Karpas-422 (cell line): ENCODE measurements at regions not wholly inside any gene's neighbourhood (a gene's known extent, or its start where the extent isn't known, plus 50 kb on each side); places are given as distances from the start of the nearest gene placed in this dataset.

Experiments used
- DNase-seq: peaks from one replicate; pipeline ENCODE4 v3.0.0-alpha.2; 2015
- H2AFZ ChIP-seq: fragments of 200-600 bp; sonication (generic); 2 replicates; pipeline ENCODE4 v1.6.1; 2014; ENCODE audit warnings: antibody characterized with exemption, low read length, mixed read lengths
- H3K27ac ChIP-seq: fragments of 200-600 bp; sonication (generic); 2 replicates; pipeline ENCODE4 v1.5.1; 2014; ENCODE audit warnings: mild to moderate bottlenecking, low read length, moderate library complexity
- H3K27me3 ChIP-seq: fragments of 200-600 bp; sonication (generic); 2 replicates; pipeline ENCODE4 v1.6.1; 2014; ENCODE audit warnings: low read length, mixed read lengths
- H3K36me3 ChIP-seq: fragments of 200-600 bp; sonication (generic); 2 replicates; pipeline ENCODE4 v1.6.1; 2014; ENCODE audit warnings: low read length, mixed read lengths; ENCODE audit not compliant: insufficient read depth
- H3K4me1 ChIP-seq: fragments of 200-600 bp; sonication (generic); 2 replicates; pipeline ENCODE4 v1.6.1; 2014; ENCODE audit warnings: mild to moderate bottlenecking, low read length, mixed read lengths
- H3K4me2 ChIP-seq: fragments of 200-600 bp; sonication (generic); 2 replicates; pipeline ENCODE4 v1.6.1; 2014; ENCODE audit warnings: low read length, low read depth, mild to moderate bottlenecking; ENCODE audit not compliant: poor library complexity, severe bottlenecking
- H3K4me3 ChIP-seq: fragments of 200-600 bp; sonication (generic); 2 replicates; pipeline ENCODE4 v1.5.1; 2014; ENCODE audit warnings: mild to moderate bottlenecking, antibody characterized with exemption, low read length, mixed read lengths
- H3K79me2 ChIP-seq: fragments of 200-600 bp; sonication (generic); 2 replicates; pipeline ENCODE4 v1.6.1; 2014; ENCODE audit warnings: mild to moderate bottlenecking, low read length, mixed read lengths
- H3K9ac ChIP-seq: fragments of 200-600 bp; sonication (generic); 2 replicates; pipeline ENCODE4 v1.6.0; 2014; ENCODE audit warnings: low read length
- H3K9me2 ChIP-seq: fragments of 200-600 bp; sonication (generic), shearing (Covaris generic); replicated peaks from 2 replicates; pipeline ENCODE4 v1.6.0; 2014; ENCODE audit warnings: mild to moderate bottlenecking, low read length, moderate library complexity; ENCODE audit not compliant: insufficient read depth
- H3K9me3 ChIP-seq: fragments of 300-700, 200-600 bp; sonication (generic); 2 replicates; pipeline ENCODE4 v1.6.1; 2014; ENCODE audit warnings: low read length, mixed read lengths
- H4K20me1 ChIP-seq: fragments of 200-600 bp; sonication (generic); 2 replicates; pipeline ENCODE4 v1.6.1; 2014; ENCODE audit warnings: mild to moderate bottlenecking, antibody characterized with exemption, low read length, low read depth; ENCODE audit not compliant: insufficient read depth

- H3K4me2 ChIP-seq, result no peak overlapping the region
Measured at GRCh38 chr5:50922942-50923767, 256.7 kb downstream of the PARP8 start.

GRCh38 chr5:50923768-50924494 is 257.5 kb downstream of the PARP8 start:
- Histone ChIP-seq H3K36me3 (no peaks in the 10 kb centered on the region), H3K9me2 (no peaks in the 10 kb centered on the region)

More at GRCh38 chr5:50922942-50923767, 256.7 kb downstream of the PARP8 start:
- no peak overlapping the region for H3K27ac ChIP-seq
- no peaks in the 10 kb centered on the region for H4K20me1 ChIP-seq
- H3K27me3 ChIP-seq, result no peaks in the 10 kb centered on the region
- no peaks in the 10 kb centered on the region for H3K79me2 ChIP-seq
- H3K4me3 ChIP-seq, result no peak overlapping the region
- H3K4me1 ChIP-seq, result no peaks in the 10 kb centered on the region
- H3K9ac ChIP-seq, result no peak overlapping the region
- no peak overlapping the region for H2AFZ ChIP-seq
- H3K36me3 ChIP-seq, result no peaks in the 10 kb centered on the region
- H3K9me2 ChIP-seq, result no peaks in the 10 kb centered on the region
- no peaks in the 10 kb centered on the region for H3K9me3 ChIP-seq
- DNase-seq, result no peak

GRCh38 chr5:50927953-50928352 is 261.5 kb downstream of the PARP8 start:
- H3K4me3 ChIP-seq, result no peak overlapping the region
- no peaks in the 10 kb centered on the region for H3K9me2 ChIP-seq
- no peaks in the 10 kb centered on the region for H3K27me3 ChIP-seq
- H3K9ac ChIP-seq, result no peak overlapping the region
- DNase-seq, result no peak
- no peaks in the 10 kb centered on the region for H4K20me1 ChIP-seq
- H3K4me1 ChIP-seq, result no peaks in the 10 kb centered on the region
- no peak overlapping the region for H3K4me2 ChIP-seq
- no peaks in the 10 kb centered on the region for H3K36me3 ChIP-seq
- no peaks in the 10 kb centered on the region for H3K79me2 ChIP-seq
- H3K9me3 ChIP-seq, result no peaks in the 10 kb centered on the region
- no peak overlapping the region for H3K27ac ChIP-seq
- no peak overlapping the region for H2AFZ ChIP-seq

More at GRCh38 chr5:50923768-50924494, 257.5 kb downstream of the PARP8 start:
- Histone ChIP-seq H3K4me3 (no peak overlapping the region), H3K4me1 (no peaks in the 10 kb centered on the region), H3K27me3 (no peaks in the 10 kb centered on the region), H3K9ac (no peak overlapping the region), H3K79me2 (no peaks in the 10 kb centered on the region), H4K20me1 (no peaks in the 10 kb centered on the region), H3K4me2 (no peak overlapping the region), H3K27ac (no peak overlapping the region), H3K9me3 (no peaks in the 10 kb centered on the region), H2AFZ (no peak overlapping the region)
- no peak for DNase-seq

GRCh38 chr5:50929174-50929573 is 262.7 kb downstream of the PARP8 start:
- DNase-seq, result no peak
- H3K4me3 ChIP-seq, result no peak overlapping the region
- H3K27ac ChIP-seq, result no peak overlapping the region
- H3K9ac ChIP-seq, result no peak overlapping the region
- no peaks in the 10 kb centered on the region for H3K4me1 ChIP-seq
- no peaks in the 10 kb centered on the region for H3K27me3 ChIP-seq
- no peaks in the 10 kb centered on the region for H3K79me2 ChIP-seq
- H3K9me2 ChIP-seq, result no peaks in the 10 kb centered on the region
- H4K20me1 ChIP-seq, result no peaks in the 10 kb centered on the region
- no peaks in the 10 kb centered on the region for H3K36me3 ChIP-seq
- no peaks in the 10 kb centered on the region for H3K9me3 ChIP-seq
- H2AFZ ChIP-seq, result no peak overlapping the region
- H3K4me2 ChIP-seq, result no peak overlapping the region

- Histone ChIP-seq H4K20me1 (no peaks in the 10 kb centered on the region), H3K27me3 (no peaks in the 10 kb centered on the region), H2AFZ (no peak overlapping the region), H3K9ac (no peak overlapping the region), H3K4me3 (no peak overlapping the region), H3K4me1 (no peaks in the 10 kb centered on the region), H3K9me2 (no peaks in the 10 kb centered on the region), H3K27ac (no peak overlapping the region), H3K36me3 (no peaks in the 10 kb centered on the region), H3K4me2 (no peak overlapping the region), H3K79me2 (no peaks in the 10 kb centered on the region), H3K9me3 (no peaks in the 10 kb centered on the region)
- no peak for DNase-seq
Measured at GRCh38 chr5:50934343-50934742, 267.9 kb downstream of the PARP8 start.

- Histone ChIP-seq H3K4me1 (no peaks in the 10 kb centered on the region), H3K27me3 (no peaks in the 10 kb centered on the region), H3K9me3 (no peaks in the 10 kb centered on the region), H4K20me1 (no peaks in the 10 kb centered on the region), H3K4me2 (no peak overlapping the region), H3K4me3 (no peak overlapping the region), H3K9me2 (no peaks in the 10 kb centered on the region), H2AFZ (no peak overlapping the region), H3K79me2 (no peaks in the 10 kb centered on the region), H3K27ac (no peak overlapping the region), H3K9ac (no peak overlapping the region), H3K36me3 (no peaks in the 10 kb centered on the region)
- DNase-seq, result no peak
Measured at GRCh38 chr5:50945139-50945538, 278.7 kb downstream of the PARP8 start.

GRCh38 chr5:50947906-50948683 is 281.7 kb downstream of the PARP8 start:
- H3K9me2 ChIP-seq, result no peaks in the 10 kb centered on the region
- H2AFZ ChIP-seq, result no peak overlapping the region
- H3K4me1 ChIP-seq, result no peaks in the 10 kb centered on the region
- H3K4me2 ChIP-seq, result no peak overlapping the region
- H3K9me3 ChIP-seq, result no peaks in the 10 kb centered on the region
- DNase-seq, result no peak
- H4K20me1 ChIP-seq, result no peaks in the 10 kb centered on the region
- no peaks in the 10 kb centered on the region for H3K27me3 ChIP-seq
- no peak overlapping the region for H3K4me3 ChIP-seq
- no peak overlapping the region for H3K27ac ChIP-seq
- H3K9ac ChIP-seq, result no peak overlapping the region
- H3K36me3 ChIP-seq, result no peaks in the 10 kb centered on the region
- H3K79me2 ChIP-seq, result no peaks in the 10 kb centered on the region

GRCh38 chr5:50953290-50953689 is 286.9 kb downstream of the PARP8 start:
- Histone ChIP-seq H3K4me1 (no peaks in the 10 kb centered on the region), H2AFZ (no peak overlapping the region), H3K9ac (no peak overlapping the region), H3K27ac (no peak overlapping the region), H4K20me1 (no peaks in the 10 kb centered on the region), H3K79me2 (no peaks in the 10 kb centered on the region), H3K27me3 (no peaks in the 10 kb centered on the region), H3K36me3 (no peaks in the 10 kb centered on the region), H3K9me2 (no peaks in the 10 kb centered on the region), H3K4me2 (no peak overlapping the region), H3K4me3 (no peak overlapping the region), H3K9me3 (no peaks in the 10 kb centered on the region)
- DNase-seq, result no peak
